ENCODE measurements at regions not wholly inside any gene's neighbourhood (a gene's known extent, or its start where the extent isn't known, plus 50 kb on each side); places are given as distances from the start of the nearest gene placed in this dataset.

DNA sequence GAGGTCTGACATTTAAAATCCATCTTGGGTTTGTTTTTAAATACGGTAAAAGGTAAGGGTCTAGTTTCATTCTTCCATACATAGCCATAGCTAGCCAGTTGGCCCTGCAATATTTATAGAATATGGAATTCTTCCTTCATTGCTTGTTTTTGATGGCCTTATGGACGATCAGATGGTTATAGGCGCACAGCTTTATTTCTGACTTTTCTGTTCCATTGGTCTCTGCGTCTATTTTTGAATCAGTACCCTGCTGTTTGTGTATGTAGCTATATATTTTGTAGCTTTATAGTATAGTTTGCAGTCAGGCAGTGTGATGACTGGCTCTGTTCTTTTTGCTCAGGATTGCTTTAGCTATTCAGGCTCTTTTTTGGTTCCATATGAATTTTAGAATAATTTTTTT is 366.8 kb upstream of the MIS18BP1 start:
- no peak for TF ChIP-seq POLR2AphosphoS5 (IDR thresholded peaks at IDR 0.05; ENCODE audit: low read depth)
- TF ChIP-seq, protein P1, sequence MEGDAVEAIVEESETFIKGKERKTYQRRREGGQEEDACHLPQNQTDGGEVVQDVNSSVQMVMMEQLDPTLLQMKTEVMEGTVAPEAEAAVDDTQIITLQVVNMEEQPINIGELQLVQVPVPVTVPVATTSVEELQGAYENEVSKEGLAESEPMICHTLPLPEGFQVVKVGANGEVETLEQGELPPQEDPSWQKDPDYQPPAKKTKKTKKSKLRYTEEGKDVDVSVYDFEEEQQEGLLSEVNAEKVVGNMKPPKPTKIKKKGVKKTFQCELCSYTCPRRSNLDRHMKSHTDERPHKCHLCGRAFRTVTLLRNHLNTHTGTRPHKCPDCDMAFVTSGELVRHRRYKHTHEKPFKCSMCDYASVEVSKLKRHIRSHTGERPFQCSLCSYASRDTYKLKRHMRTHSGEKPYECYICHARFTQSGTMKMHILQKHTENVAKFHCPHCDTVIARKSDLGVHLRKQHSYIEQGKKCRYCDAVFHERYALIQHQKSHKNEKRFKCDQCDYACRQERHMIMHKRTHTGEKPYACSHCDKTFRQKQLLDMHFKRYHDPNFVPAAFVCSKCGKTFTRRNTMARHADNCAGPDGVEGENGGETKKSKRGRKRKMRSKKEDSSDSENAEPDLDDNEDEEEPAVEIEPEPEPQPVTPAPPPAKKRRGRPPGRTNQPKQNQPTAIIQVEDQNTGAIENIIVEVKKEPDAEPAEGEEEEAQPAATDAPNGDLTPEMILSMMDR (conservative IDR thresholded peaks at IDR 0.05; ENCODE audit: low read depth in 2 of 2), result no peak
- no peak for TF ChIP-seq EZH2 (IDR thresholded peaks at IDR 0.05; ENCODE audit: low read depth, unreplicated experiment)
- TF ChIP-seq, protein P2, sequence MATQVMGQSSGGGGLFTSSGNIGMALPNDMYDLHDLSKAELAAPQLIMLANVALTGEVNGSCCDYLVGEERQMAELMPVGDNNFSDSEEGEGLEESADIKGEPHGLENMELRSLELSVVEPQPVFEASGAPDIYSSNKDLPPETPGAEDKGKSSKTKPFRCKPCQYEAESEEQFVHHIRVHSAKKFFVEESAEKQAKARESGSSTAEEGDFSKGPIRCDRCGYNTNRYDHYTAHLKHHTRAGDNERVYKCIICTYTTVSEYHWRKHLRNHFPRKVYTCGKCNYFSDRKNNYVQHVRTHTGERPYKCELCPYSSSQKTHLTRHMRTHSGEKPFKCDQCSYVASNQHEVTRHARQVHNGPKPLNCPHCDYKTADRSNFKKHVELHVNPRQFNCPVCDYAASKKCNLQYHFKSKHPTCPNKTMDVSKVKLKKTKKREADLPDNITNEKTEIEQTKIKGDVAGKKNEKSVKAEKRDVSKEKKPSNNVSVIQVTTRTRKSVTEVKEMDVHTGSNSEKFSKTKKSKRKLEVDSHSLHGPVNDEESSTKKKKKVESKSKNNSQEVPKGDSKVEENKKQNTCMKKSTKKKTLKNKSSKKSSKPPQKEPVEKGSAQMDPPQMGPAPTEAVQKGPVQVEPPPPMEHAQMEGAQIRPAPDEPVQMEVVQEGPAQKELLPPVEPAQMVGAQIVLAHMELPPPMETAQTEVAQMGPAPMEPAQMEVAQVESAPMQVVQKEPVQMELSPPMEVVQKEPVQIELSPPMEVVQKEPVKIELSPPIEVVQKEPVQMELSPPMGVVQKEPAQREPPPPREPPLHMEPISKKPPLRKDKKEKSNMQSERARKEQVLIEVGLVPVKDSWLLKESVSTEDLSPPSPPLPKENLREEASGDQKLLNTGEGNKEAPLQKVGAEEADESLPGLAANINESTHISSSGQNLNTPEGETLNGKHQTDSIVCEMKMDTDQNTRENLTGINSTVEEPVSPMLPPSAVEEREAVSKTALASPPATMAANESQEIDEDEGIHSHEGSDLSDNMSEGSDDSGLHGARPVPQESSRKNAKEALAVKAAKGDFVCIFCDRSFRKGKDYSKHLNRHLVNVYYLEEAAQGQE (IDR thresholded peaks at IDR 0.05; ENCODE audit: unreplicated experiment), result no peak
- no peak for TF ChIP-seq JUNB (IDR thresholded peaks at IDR 0.05; ENCODE audit: unreplicated experiment)
- TF ChIP-seq ZNF114 (CRISPR knock-in tag; IDR thresholded peaks at IDR 0.05), result no peak
- TF ChIP-seq STAT1 (IDR thresholded peaks at IDR 0.05; ENCODE audit: unreplicated experiment), result no peak
- TF ChIP-seq ETS1 (IDR thresholded peaks at IDR 0.05), result no peak
- TF ChIP-seq EZH2phosphoT487 (IDR thresholded peaks at IDR 0.05; ENCODE audit: unreplicated experiment), result no peak
- no peak for TF ChIP-seq CREB1 (CRISPR knock-in tag; IDR thresholded peaks at IDR 0.05; ENCODE audit: low read depth)
- no peak for TF ChIP-seq ZNF462 (CRISPR knock-in tag; IDR thresholded peaks at IDR 0.05)

Data from GM23338 (cell line).